GM18870 (cell line): ENCODE measurements at regions not wholly inside any gene's neighbourhood (a gene's known extent, or its start where the extent isn't known, plus 50 kb on each side); places are given as distances from the start of the nearest gene placed in this dataset.
"Not testable (repeated sequence)": the region's sequence is repeated elsewhere in the genome, so short reads cannot be mapped to it uniquely, and the experiment has no call there.

ENCODE experiments used
- ATAC-seq: cut with Tn5 transposase; IDR thresholded peaks from one replicate; pipeline ENCODE4 v1.9.1; 2021; ENCODE audit warnings: moderate library complexity; ENCODE audit not compliant: unreplicated experiment

- no peak for ATAC-seq
Measured at GRCh38 chr9:26260238-26260637, 582.0 kb upstream of the TUSC1 start.

- no peak for ATAC-seq
Measured at GRCh38 chr9:26247861-26248260, 569.6 kb upstream of the TUSC1 start.

DNA sequence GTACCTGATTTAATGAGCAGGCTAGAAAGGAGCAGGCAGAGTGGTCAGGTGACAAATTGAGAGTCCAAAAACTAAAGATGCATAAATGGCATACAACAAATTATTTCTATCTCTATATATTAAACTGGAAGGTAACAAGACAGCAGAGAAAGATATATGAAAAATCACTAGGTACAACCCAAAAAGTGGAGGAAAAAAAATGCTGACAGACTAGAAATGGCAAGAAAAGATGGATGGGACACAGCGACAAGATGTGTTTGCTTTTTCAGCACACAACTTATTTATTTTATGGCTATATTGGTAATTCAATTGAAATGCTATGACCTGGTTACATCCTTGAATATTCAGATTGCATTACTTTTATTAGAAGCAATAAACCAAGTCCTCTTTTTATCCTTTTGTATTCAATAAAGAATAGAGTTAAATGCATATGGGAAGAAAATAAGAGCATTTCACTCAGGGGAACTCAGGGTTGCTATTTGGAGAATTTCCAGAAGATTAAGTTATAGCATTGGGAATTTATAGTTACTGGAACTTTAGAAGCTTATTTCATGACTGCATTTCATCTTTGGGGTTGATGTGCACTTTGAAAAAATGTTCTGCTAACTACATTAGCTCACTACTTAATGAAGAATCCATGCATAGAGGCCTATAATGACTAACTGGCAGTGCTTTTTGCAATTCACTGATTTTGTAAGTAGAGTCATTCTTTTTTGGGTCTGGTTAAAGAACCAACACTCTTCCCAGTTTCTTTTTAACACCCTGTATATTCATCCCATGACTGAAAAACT lies 566.6 kb upstream of the TUSC1 start:
- no peak for ATAC-seq

GRCh38 chr9:26243726-26244125 lies 565.5 kb upstream of the TUSC1 start:
- no peak for ATAC-seq

- ATAC-seq: no peak
Measured at GRCh38 chr9:26243029-26243697, 564.9 kb upstream of the TUSC1 start.

DNA sequence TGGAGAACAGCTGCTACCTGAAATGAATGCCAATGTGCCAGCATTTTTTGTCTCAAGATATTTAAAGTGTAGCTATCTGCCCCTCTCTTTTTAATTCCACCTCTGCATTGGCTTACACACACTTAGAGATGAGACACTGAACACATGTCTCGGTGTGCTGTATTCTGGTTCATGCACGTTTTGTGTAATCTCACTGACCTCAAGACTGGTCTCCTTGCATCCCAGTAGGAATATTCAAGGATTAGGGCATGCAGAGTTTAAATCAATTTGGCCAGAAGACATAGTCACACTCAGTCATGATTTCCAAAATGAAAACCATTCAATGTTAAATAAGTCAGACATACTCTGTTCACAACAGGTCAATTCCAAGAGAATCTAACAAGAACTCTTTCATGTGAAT lies 561.8 kb upstream of the TUSC1 start:
- no peak for ATAC-seq

DNA sequence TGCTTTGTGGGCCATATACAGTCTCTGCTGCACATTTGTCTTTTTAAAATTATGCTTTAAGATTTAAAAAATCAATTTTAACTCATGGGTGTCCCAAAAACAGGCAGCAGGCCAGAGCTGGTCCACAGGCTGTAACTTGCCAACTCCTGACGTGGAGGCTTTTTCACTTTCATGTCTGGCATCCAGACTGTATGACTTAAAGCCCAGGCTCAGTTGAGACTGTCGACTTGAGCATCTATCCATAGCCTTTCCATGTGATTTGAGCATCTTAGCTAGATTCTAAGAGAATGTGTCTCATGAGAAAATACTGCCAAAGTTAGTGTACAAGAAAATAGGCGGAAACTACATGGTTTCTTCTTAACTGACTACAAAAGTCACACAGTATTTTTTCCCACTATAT lies 559.0 kb upstream of the TUSC1 start:
- ATAC-seq: no peak

DNA sequence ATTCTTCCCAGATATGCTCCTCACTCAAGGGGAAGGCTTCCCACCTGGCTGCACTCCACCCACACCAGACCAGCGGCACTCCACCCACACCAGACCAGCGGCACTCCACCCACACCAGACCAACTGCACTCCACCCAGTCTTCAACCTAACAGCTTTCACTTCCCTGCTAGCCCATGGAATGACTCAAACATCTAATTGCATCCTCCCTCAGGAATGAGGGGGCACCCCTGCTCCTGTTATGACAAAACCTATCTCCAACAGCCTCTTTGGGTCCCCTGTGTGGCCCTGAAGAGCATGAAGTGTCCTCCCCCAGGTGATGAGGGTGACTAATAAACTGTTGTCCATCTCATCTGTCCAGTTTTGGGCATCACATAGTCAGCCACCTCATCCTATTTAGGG lies 556.6 kb upstream of the TUSC1 start:
- ATAC-seq: peak; percentile 57

DNA sequence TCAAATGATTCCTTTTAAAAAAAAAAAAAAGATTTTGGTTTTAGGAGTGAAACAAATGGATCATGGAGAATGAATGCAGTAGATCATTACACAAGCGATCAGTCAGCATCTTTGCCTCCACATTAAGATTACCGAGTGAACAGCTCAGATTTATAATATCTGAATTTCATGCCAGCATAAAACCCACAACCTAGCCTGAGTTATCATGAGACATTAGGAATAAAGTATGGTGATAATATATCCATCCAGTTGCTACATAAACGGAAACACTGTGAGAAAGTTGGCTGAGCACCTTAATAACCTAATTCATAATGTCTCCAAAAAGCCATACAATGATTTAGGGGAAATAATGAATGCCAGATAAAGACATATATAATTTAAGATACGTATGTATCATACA lies 553.1 kb upstream of the TUSC1 start:
- ATAC-seq: no peak

- no peak for ATAC-seq
Measured at GRCh38 chr9:26229324-26230054, 551.2 kb upstream of the TUSC1 start.

DNA sequence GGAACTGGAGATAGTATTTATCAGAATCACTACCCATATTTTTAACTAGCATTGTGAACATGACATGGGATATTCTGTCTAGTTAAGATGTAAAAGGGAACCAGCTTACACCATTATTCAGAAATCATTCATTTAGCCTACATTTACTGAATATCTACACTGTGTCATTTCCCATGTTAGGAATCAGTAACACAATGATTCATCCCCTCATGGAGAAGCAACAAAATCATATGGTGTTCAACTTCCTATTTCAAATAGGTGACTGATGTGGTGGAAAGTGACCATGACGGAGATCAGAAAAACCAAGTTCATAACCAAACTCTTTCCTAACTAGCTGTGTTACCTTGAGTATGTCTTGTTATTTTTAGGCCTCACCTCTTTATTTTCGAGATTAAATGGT lies 550.0 kb upstream of the TUSC1 start:
- ATAC-seq: no peak

DNA sequence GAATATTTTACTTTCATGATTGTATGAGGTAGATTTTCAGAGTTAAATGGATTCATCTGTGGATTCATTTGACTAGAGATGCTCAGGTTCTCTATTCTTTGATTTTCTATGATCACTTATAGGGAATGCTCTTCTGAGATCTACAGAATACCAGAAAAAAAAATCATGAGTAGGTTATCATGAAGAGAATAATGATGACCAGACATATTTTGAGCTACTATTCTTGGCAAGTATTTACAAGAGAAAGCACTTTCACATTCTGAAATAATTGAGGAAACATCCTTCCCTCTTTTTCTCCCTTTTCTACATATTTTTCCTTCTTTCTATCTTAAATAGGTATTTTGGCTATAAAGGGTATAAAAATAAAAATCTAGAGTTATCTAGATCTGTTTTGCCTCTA lies 543.0 kb upstream of the TUSC1 start:
- ATAC-seq: no peak

GRCh38 chr9:26220367-26220766 lies 542.1 kb upstream of the TUSC1 start:
- ATAC-seq: no peak

GRCh38 chr9:26219961-26220360 lies 541.7 kb upstream of the TUSC1 start:
- no peak for ATAC-seq

- no peak for ATAC-seq
Measured at GRCh38 chr9:26216702-26217101, 538.5 kb upstream of the TUSC1 start.

DNA sequence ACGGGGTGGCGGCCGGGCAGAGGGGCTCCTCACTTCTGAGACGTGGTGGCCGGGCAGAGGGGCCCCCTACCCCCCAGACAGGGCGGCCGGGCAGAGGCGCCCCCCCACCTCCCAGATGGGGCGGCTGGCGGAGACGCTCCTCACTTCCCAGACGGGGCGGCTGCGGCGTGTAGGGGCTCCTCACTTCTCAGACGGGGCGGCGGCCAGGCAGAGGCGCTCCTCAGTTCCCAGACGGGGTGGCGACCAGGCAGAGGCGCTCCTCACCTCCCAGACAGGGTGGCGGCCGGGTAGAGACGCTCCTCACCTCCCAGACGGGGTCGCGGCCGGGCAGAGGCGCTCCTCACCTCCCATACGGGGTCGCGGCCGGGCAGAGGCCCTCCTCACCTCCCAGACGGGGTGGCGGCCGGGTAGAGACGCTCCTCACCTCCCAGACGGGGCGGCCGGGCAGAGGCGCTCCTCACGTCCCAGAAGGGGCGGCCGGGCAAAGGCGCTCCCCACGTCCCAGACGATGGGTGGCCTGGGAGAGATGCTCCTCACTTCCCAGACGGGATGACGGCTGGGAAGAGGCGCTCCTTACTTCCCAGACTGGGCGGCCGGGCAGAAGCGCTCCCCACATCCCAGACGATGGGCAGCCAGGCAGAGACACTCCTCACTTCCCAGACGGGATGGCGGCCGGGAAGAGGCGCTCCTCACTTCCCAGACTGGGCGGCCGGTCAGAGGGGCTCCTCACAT lies 536.6 kb upstream of the TUSC1 start:
- ATAC-seq: not testable (repeated sequence)

DNA sequence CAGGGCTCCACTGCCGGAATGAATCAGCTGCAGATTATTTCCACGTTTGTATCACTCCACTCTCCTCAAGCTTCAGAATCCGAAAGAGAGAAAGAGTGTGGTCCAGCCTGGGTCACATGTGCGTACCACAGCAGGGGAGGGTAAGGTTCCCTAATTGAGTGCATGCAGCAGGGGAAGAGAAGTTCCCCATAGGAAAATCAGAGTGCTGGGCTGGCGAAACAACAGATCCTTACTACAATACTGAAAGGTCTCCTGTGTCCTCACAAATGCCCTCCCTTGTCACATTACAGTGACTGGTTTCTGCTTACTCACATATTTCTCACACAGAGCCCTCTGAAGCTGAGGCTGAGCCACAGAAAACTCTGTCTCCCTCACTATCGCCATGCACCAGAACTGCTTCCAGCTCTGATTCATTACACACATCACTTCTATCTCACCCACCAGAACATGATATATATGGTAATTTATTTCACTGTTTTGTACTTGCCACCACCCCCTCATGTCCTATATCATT lies 532.2 kb upstream of the TUSC1 start:
- no peak for ATAC-seq

- ATAC-seq: no peak
Measured at GRCh38 chr9:26205261-26205660, 527.0 kb upstream of the TUSC1 start.

GRCh38 chr9:26193237-26193636 lies 515.0 kb upstream of the TUSC1 start:
- no peak for ATAC-seq

GRCh38 chr9:26191711-26192110 lies 513.5 kb upstream of the TUSC1 start:
- ATAC-seq: no peak

GRCh38 chr9:26181836-26182235 lies 503.6 kb upstream of the TUSC1 start:
- no peak for ATAC-seq
